Endothelial cell of umbilical vein (primary cell): ENCODE measurements at regions not wholly inside any gene's neighbourhood (a gene's known extent, or its start where the extent isn't known, plus 50 kb on each side); places are given as distances from the start of the nearest gene placed in this dataset.

Experiments used
- BruUV-seq: library from RNA; stranded (reverse); fragments of 400-500 nt; replicated peaks from 2 replicates; lab custom pipeline; 2021; lab: Mats Ljungman, UMichigan
- CTCF ChIA-PET: fragments of 300-600, 350-600 bp; sonication (Branson Sonifier 250); formaldehyde crosslinking; loops from one replicate; lab custom pipeline; 2021; ENCODE audit warnings: antibody characterized with exemption, inconsistent platforms; lab: Charles Lee
- POLR2A ChIA-PET: fragments of 300-600, 350-600 bp; sonication (Branson Sonifier 250); formaldehyde crosslinking; loops from one replicate; lab custom pipeline; 2021; ENCODE audit warnings: antibody characterized with exemption, inconsistent platforms; lab: Charles Lee
- DNase-seq: peaks from one replicate; pipeline ENCODE4 v3.0.0-alpha.2; 2011; ENCODE audit warnings: low read depth, low spot score
- FAIRE-seq: peaks from 2 replicates; lab custom pipeline; 2011; peaks lifted over from hg19 to GRCh38; lab: Jason Lieb, UNC
- H2AFZ ChIP-seq: 2 replicates; pipeline ENCODE4 v1.6.0; 2012; ENCODE audit warnings: low read depth, low read length, control low read depth, inconsistent platforms
- H3K27ac ChIP-seq: 2 replicates; pipeline ENCODE4 v1.5.1; 2011; ENCODE audit warnings: low read depth, mild to moderate bottlenecking, control low read depth, low read length, moderate library complexity; ENCODE audit not compliant: insufficient read depth
- H3K27me3 ChIP-seq, 2 experiments: 2 replicates each; pipeline versions ENCODE4 v1.6.0 to v1.6.1; 2011; ENCODE audit warnings: low read length in 2 of 2, mixed read lengths in 1 of 2; ENCODE audit not compliant: control insufficient read depth in 2 of 2, insufficient read depth in 2 of 2
- H3K36me3 ChIP-seq, 2 experiments: 2 replicates in 1 of 2; 3 replicates in 1 of 2; pipeline ENCODE4 v1.5.1; 2011; ENCODE audit warnings: low read length in 2 of 2, mild to moderate bottlenecking in 1 of 2, moderate library complexity in 1 of 2; ENCODE audit not compliant: control insufficient read depth in 2 of 2, insufficient read depth in 2 of 2; ENCODE audit errors: extremely low read depth in 1 of 2
- H3K4me1 ChIP-seq: 3 replicates; pipeline ENCODE4 v1.5.1; 2011; ENCODE audit warnings: mild to moderate bottlenecking, low read length; ENCODE audit not compliant: control insufficient read depth, insufficient read depth; ENCODE audit errors: extremely low read depth
- H3K4me2 ChIP-seq: 2 replicates; pipeline ENCODE4 v1.6.1; 2011; ENCODE audit warnings: low read length, control low read depth, mixed read lengths; ENCODE audit not compliant: insufficient read depth
- H3K4me3 ChIP-seq, 3 experiments: fragments of 200-600 bp in 1 of 3; sonication (generic), shearing (Covaris generic) in 1 of 3; replicated peaks in 1 of 3; 2 replicates each; pipeline ENCODE4 v1.5.1; 2011 to 2016; ENCODE audit warnings: control low read depth in 3 of 3, low read length in 3 of 3, mild to moderate bottlenecking in 2 of 3, inconsistent platforms in 1 of 3, low read depth in 1 of 3, moderate library complexity in 1 of 3; ENCODE audit not compliant: insufficient read depth in 1 of 3
- H3K79me2 ChIP-seq: 2 replicates; pipeline ENCODE4 v1.6.0; 2012; ENCODE audit warnings: low read length, inconsistent platforms; ENCODE audit not compliant: control insufficient read depth, insufficient read depth
- H3K9ac ChIP-seq: replicated peaks from 2 replicates; pipeline ENCODE3; 2011; ENCODE audit warnings: low read length, control low read depth; ENCODE audit not compliant: insufficient read depth; ENCODE audit errors: extremely low read depth
- H3K9me1 ChIP-seq: replicated peaks from 3 replicates; pipeline ENCODE4 v1.6.0; 2011; ENCODE audit warnings: mild to moderate bottlenecking, low read length; ENCODE audit not compliant: control insufficient read depth, insufficient read depth; ENCODE audit errors: extremely low read depth
- H3K9me3 ChIP-seq: replicated peaks from 2 replicates; pipeline ENCODE4 v1.5.1; 2012; ENCODE audit warnings: low read length, inconsistent platforms; ENCODE audit not compliant: control insufficient read depth, insufficient read depth
- H4K20me1 ChIP-seq: replicated peaks from 2 replicates; pipeline ENCODE3; 2011; ENCODE audit warnings: mild to moderate bottlenecking, low read length; ENCODE audit not compliant: control insufficient read depth, insufficient read depth; ENCODE audit errors: extremely low read depth
- EZH2 ChIP-seq: IDR thresholded peaks from 2 replicates; pipeline ENCODE4 v1.6.1; 2012; ENCODE audit warnings: borderline replicate concordance, low read depth, mild to moderate bottlenecking, moderate library complexity, low read length, inconsistent platforms; ENCODE audit not compliant: severe bottlenecking
- FOS ChIP-seq: IDR thresholded peaks from 2 replicates; pipeline ENCODE4 v1.6.1; 2011; ENCODE audit warnings: mild to moderate bottlenecking, low read length, moderate library complexity, borderline replicate concordance; ENCODE audit not compliant: insufficient read depth
- GATA2 ChIP-seq: IDR thresholded peaks from 2 replicates; pipeline ENCODE4 v1.7.0; 2011; ENCODE audit warnings: low read depth, mild to moderate bottlenecking, moderate library complexity, mixed read lengths, low read length; ENCODE audit not compliant: insufficient read length, insufficient read depth
- JUN ChIP-seq: IDR thresholded peaks from 2 replicates; pipeline ENCODE4 v1.6.1; 2011; ENCODE audit warnings: borderline replicate concordance, low read depth; ENCODE audit not compliant: insufficient read length, insufficient read depth
- MYC ChIP-seq: IDR thresholded peaks from one replicate; pipeline ENCODE4 v1.6.1; 2011; ENCODE audit warnings: mild to moderate bottlenecking, low read depth, low read length
- POLR2A ChIP-seq: IDR thresholded peaks from 2 replicates; pipeline ENCODE4 v1.6.1; 2012; ENCODE audit warnings: low read depth, mild to moderate bottlenecking, control low read depth, low read length
- POLR2AphosphoS5 ChIP-seq: IDR thresholded peaks from 2 replicates; pipeline ENCODE4 v1.6.1; 2012; ENCODE audit warnings: low read depth, mild to moderate bottlenecking, control low read depth, low read length, moderate library complexity; ENCODE audit not compliant: insufficient read depth
- dilution Hi-C: fragments of 300-500 bp; cut with MboI; formaldehyde crosslinking; loops from one replicate; pipeline ENCODE4 v1.15.0; 2019; ENCODE audit warnings: low sequenced_read_pairs; ENCODE audit not compliant: extremely low pct_ligation_motif_present
- intact Hi-C: fragments of 100-400 bp; cut with micrococcal nuclease; formaldehyde crosslinking; loops from one replicate; pipeline ENCODE4 v1.10.0; 2022
- TF ChIP-seq, protein P1 (sequence below): IDR thresholded peaks from 2 replicates; pipeline ENCODE4 v1.6.1; 2011; ENCODE audit not compliant: insufficient read depth, insufficient read length
- TF ChIP-seq, protein P2 (sequence below), 2 donors: IDR thresholded peaks; 1 replicate in 1 of 2; 2 replicates in 1 of 2; pipeline ENCODE4 v1.5.1; 2011; ENCODE audit warnings: low read length in 2 of 2, mild to moderate bottlenecking in 2 of 2, moderate library complexity in 2 of 2, control low read depth in 1 of 2, inconsistent platforms in 1 of 2, low read depth in 1 of 2; ENCODE audit not compliant: insufficient read depth in 1 of 2; ENCODE audit errors: extremely low read depth in 1 of 2

DNA sequence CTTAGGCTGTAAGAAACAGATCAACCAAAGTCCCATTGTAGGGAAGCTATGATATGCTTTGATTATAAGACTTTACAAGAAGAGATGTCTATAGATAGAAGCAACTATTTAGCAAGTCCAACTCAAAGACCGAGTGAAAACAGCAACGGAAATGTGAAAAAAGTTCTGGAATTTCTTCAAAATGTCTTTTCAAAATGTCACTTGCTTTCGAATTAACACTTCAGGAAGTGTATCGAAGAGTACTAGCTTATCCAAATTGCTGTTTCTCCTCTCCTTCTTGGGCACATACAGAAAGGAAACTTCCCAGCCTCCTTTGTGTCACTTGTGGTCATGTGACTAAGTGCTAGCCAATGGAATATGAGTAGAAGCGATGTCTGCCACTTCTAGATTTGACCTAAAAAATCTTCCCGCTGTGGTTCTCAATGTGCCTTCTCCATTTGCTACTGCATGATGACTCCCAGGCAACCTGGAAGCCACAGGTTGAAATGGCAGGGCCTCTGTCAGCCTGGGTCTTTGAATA lies 89.9 kb downstream of the TSEN15 start:
- Histone ChIP-seq H4K20me1 (no peaks in the 10 kb centered on the region), H3K4me3 (no peak overlapping the region), H3K27me3 (peaks cover 8 to 10% of the 10 kb centered on the region in 2 experiments), H3K27ac (no peak overlapping the region), H3K4me1 (no peaks in the 10 kb centered on the region), H3K9me3 (no peaks in the 10 kb centered on the region), H3K9ac (no peak overlapping the region), H2AFZ (no peak overlapping the region), H3K36me3 (no peaks in the 10 kb centered on the region), H3K79me2 (no peaks in the 10 kb centered on the region), H3K4me2 (no peak overlapping the region), H3K9me1 (no peaks in the 10 kb centered on the region)
- intact Hi-C loops (no loop called here), dilution Hi-C loops (no loop called here)
- ChIA-PET CTCF (interaction anchor here (1.2 kb wide), 1 partner anchor 81 kb away, joined by 4 read pairs; no protein-coding TSS in a partner anchor), POLR2A (no interaction called here)
- BruUV-seq, result no TSS peak
- no peak for TF ChIP-seq POLR2A
- no peak for TF ChIP-seq MYC
- TF ChIP-seq, protein P1, sequence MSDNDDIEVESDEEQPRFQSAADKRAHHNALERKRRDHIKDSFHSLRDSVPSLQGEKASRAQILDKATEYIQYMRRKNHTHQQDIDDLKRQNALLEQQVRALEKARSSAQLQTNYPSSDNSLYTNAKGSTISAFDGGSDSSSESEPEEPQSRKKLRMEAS, result no peak
- no peak for TF ChIP-seq POLR2AphosphoS5
- TF ChIP-seq FOS, result no peak
- TF ChIP-seq, protein P2, sequence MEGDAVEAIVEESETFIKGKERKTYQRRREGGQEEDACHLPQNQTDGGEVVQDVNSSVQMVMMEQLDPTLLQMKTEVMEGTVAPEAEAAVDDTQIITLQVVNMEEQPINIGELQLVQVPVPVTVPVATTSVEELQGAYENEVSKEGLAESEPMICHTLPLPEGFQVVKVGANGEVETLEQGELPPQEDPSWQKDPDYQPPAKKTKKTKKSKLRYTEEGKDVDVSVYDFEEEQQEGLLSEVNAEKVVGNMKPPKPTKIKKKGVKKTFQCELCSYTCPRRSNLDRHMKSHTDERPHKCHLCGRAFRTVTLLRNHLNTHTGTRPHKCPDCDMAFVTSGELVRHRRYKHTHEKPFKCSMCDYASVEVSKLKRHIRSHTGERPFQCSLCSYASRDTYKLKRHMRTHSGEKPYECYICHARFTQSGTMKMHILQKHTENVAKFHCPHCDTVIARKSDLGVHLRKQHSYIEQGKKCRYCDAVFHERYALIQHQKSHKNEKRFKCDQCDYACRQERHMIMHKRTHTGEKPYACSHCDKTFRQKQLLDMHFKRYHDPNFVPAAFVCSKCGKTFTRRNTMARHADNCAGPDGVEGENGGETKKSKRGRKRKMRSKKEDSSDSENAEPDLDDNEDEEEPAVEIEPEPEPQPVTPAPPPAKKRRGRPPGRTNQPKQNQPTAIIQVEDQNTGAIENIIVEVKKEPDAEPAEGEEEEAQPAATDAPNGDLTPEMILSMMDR (IDR thresholded peaks at IDR 0.05; ENCODE audit: extremely low read depth in 1 of 2, insufficient read depth in 1 of 2, low read depth in 1 of 2, low read length in 2 of 2), result no peak
- TF ChIP-seq JUN, result no peak
- TF ChIP-seq GATA2, result no peak
- no peak for TF ChIP-seq EZH2
- DNase-seq, result no peak
- no peak for FAIRE-seq
